Esophagus squamous epithelium (tissue), 5 donors: ENCODE measurements at regions not wholly inside any gene's neighbourhood (a gene's known extent, or its start where the extent isn't known, plus 50 kb on each side); places are given as distances from the start of the nearest gene placed in this dataset.

ENCODE experiments used
- DNase-seq: peaks from one replicate; lab custom pipeline; 2025; lab: John Stamatoyannopoulos, UW
- H3K27ac ChIP-seq, 4 donors: fragments of 200-600 bp; sonication (generic); one replicate each; pipeline ENCODE4 v1.5.1; 2016 to 2019; ENCODE audit warnings: mild to moderate bottlenecking in 1 of 4
- H3K27me3 ChIP-seq, 4 donors: fragments of 200-600 bp; sonication (generic); 1 replicate in 3 of 4; 2 replicates in 1 of 4; pipeline versions ENCODE4 v1.5.1 to v1.6.0; 2017 to 2021; ENCODE audit warnings: antibody characterized with exemption in 1 of 4
- H3K36me3 ChIP-seq, 3 donors: fragments of 200-600 bp; sonication (generic); one replicate each; pipeline ENCODE4 v1.5.1; 2016 to 2019
- H3K4me1 ChIP-seq, 3 donors: fragments of 200-600 bp; sonication (generic); one replicate each; pipeline ENCODE4 v1.5.1; 2017 to 2019
- H3K4me3 ChIP-seq, 4 donors: fragments of 200-600 bp; sonication (generic); 1 replicate in 3 of 4; 2 replicates in 1 of 4; pipeline ENCODE4 v1.5.1; 2016 to 2019; ENCODE audit warnings: mild to moderate bottlenecking in 2 of 4, moderate library complexity in 1 of 4
- H3K9me3 ChIP-seq, 3 donors: fragments of 200-600 bp; sonication (generic); one replicate each; pipeline ENCODE4 v1.5.1; 2016 to 2019
- CTCF ChIP-seq, 6 experiments: fragments of 450-650 bp in 4 of 6; fragments of 200-600 bp in 2 of 6; sonication (generic) in 2 of 6; IDR thresholded peaks; one replicate each; pipeline ENCODE4 v1.5.1; 2016 to 2019; ENCODE audit warnings: antibody characterized with exemption in 6 of 6, mild to moderate bottlenecking in 4 of 6, moderate library complexity in 4 of 6
- POLR2A ChIP-seq, 4 donors: fragments of 450-650 bp; IDR thresholded peaks; one replicate each; pipeline ENCODE4 v1.6.1; 2017; ENCODE audit warnings: antibody characterized with exemption in 4 of 4, mild to moderate bottlenecking in 4 of 4, moderate library complexity in 3 of 4
- WGBS, 2 donors: methylation state at CpG; one replicate each; pipeline ENCODE4 v1.1.5; 2018; 5-methylcytosine and 5-hydroxymethylcytosine counted together
- intact Hi-C: fragments of 100-400 bp; cut with DNase I; formaldehyde crosslinking; loops from one replicate; pipeline ENCODE4 v1.15.0; 2022
- donor health status: DM: yes; HTN: yes; CAD: no.

- H3K4me3 ChIP-seq: no peak overlapping the region
Observed at GRCh38 chr17:72553051-72553755, 432.4 kb downstream of the SOX9 start.

GRCh38 chr17:72554508-72554907 lies 433.7 kb downstream of the SOX9 start:
- TF ChIP-seq CTCF (IDR thresholded peaks at IDR 0.05): no peak
- no peak for TF ChIP-seq POLR2A (IDR thresholded peaks at IDR 0.05)
- H3K9me3 ChIP-seq: no peaks in the 10 kb centered on the region
- WGBS, 2 donors: 63 to 75% methylated on average over 2 to 3 of the region's 5 CpGs

More at GRCh38 chr17:72553051-72553755, 432.4 kb downstream of the SOX9 start:
- no peak overlapping the region for H3K27ac ChIP-seq
- peaks cover 0 to 12% (median 0%) of the 10 kb centered on the region in 3 donors for H3K4me1 ChIP-seq
- TF ChIP-seq CTCF (IDR thresholded peaks at IDR 0.05): no peak
- TF ChIP-seq POLR2A (IDR thresholded peaks at IDR 0.05): no peak
- WGBS, 2 donors: 90 to 91% methylated on average over 16 of the region's 16 CpGs
- peaks cover 0 to 3% (median 0%) of the 10 kb centered on the region in 4 donors for H3K27me3 ChIP-seq
- DNase-seq: no peak
- H3K36me3 ChIP-seq: no peaks in the 10 kb centered on the region
- intact Hi-C loops: no loop called here
- H3K9me3 ChIP-seq: no peaks in the 10 kb centered on the region

GRCh38 chr17:72555052-72555451 lies 434.2 kb downstream of the SOX9 start:
- Histone ChIP-seq H3K4me1 (peaks cover 0 to 13% (median 0%) of the 10 kb centered on the region in 3 donors), H3K27ac (no peak overlapping the region), H3K4me3 (no peak overlapping the region), H3K9me3 (no peaks in the 10 kb centered on the region), H3K27me3 (peaks cover 0 to 3% (median 0%) of the 10 kb centered on the region in 4 donors), H3K36me3 (no peaks in the 10 kb centered on the region)
- TF ChIP-seq POLR2A (IDR thresholded peaks at IDR 0.05): no peak
- TF ChIP-seq CTCF (IDR thresholded peaks at IDR 0.05): no peak
- intact Hi-C loops: no loop called here
- DNase-seq: no peak
- WGBS, 2 donors: 35 to 59% methylated on average over 4 to 8 of the region's 9 CpGs

More at GRCh38 chr17:72554508-72554907, 433.7 kb downstream of the SOX9 start:
- no peak overlapping the region for H3K27ac ChIP-seq
- no peak for DNase-seq
- H3K4me1 ChIP-seq: peaks cover 0 to 12% (median 0%) of the 10 kb centered on the region in 3 donors
- H3K4me3 ChIP-seq: no peak overlapping the region
- intact Hi-C loops: no loop called here
- H3K27me3 ChIP-seq: peaks cover 0 to 3% (median 0%) of the 10 kb centered on the region in 4 donors
- no peaks in the 10 kb centered on the region for H3K36me3 ChIP-seq

- no peaks in the 10 kb centered on the region for H3K36me3 ChIP-seq
- H3K4me3 ChIP-seq: no peak overlapping the region
- DNase-seq: no peak
- H3K27me3 ChIP-seq: peaks cover 0 to 8% (median 0%) of the 10 kb centered on the region in 4 donors
- H3K9me3 ChIP-seq: no peaks in the 10 kb centered on the region
- 45 to 55% methylated on average over 12 to 15 of the region's 24 CpGs for WGBS, 2 donors
- peaks cover 0 to 28% (median 0%) of the 10 kb centered on the region in 3 donors for H3K4me1 ChIP-seq
- intact Hi-C loops: no loop called here
- H3K27ac ChIP-seq: no peak overlapping the region
- no peak for TF ChIP-seq POLR2A (IDR thresholded peaks at IDR 0.05)
- TF ChIP-seq CTCF (IDR thresholded peaks at IDR 0.05): peak; percentile 68 to 83 (median 70)
Observed at GRCh38 chr17:72556944-72557826, 436.4 kb downstream of the SOX9 start.
